Suprapubic skin (tissue), 4 donors: ENCODE measurements at regions not wholly inside any gene's neighbourhood (a gene's known extent, or its start where the extent isn't known, plus 50 kb on each side); places are given as distances from the start of the nearest gene placed in this dataset.

Source experiments
- EP300 ChIP-seq: sonication (generic); formaldehyde crosslinking; IDR thresholded peaks from one replicate; pipeline ENCODE4 v1.6.1; 2017; ENCODE audit warnings: antibody characterized with exemption
- POLR2A ChIP-seq, 2 donors: fragments of 450-650 bp; IDR thresholded peaks; one replicate each; pipeline ENCODE4 v1.6.1; 2017; ENCODE audit warnings: antibody characterized with exemption in 2 of 2, mild to moderate bottlenecking in 2 of 2, moderate library complexity in 2 of 2
- POLR2AphosphoS5 ChIP-seq, 3 donors: sonication (generic); formaldehyde crosslinking; IDR thresholded peaks; one replicate each; pipeline ENCODE4 v1.6.1; 2017; ENCODE audit warnings: antibody characterized with exemption in 3 of 3
- TF ChIP-seq, protein P1 (sequence below), 2 donors: fragments of 200-600 bp in 1 of 2; fragments of 450-650 bp in 1 of 2; sonication (generic) in 1 of 2; IDR thresholded peaks; one replicate each; pipeline ENCODE4 v1.5.1; 2016 to 2019; ENCODE audit warnings: antibody characterized with exemption in 2 of 2, mild to moderate bottlenecking in 1 of 2, moderate library complexity in 1 of 2

DNA sequence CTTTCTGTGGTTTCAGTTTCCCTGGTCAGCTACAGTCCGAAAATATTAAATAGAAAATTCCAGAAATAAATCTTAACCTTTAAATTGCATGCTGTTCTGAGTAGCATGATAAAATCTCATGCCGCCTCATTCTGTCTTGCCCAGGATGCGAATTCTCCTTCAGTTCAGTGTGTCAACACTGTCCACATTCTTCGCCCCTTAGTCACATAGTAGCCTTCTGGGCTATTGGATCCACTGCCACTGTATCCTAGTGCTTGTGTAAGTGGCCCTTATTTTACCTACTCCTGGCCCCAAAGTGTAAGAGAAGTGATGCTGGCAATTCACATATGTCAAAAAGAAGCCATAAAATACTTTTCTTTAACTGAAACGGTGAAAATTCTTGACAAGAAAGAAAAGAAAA lies 129.6 kb downstream of the ZWINT start:
- TF ChIP-seq POLR2AphosphoS5 (IDR thresholded peaks at IDR 0.05): no peak
- TF ChIP-seq, protein P1, sequence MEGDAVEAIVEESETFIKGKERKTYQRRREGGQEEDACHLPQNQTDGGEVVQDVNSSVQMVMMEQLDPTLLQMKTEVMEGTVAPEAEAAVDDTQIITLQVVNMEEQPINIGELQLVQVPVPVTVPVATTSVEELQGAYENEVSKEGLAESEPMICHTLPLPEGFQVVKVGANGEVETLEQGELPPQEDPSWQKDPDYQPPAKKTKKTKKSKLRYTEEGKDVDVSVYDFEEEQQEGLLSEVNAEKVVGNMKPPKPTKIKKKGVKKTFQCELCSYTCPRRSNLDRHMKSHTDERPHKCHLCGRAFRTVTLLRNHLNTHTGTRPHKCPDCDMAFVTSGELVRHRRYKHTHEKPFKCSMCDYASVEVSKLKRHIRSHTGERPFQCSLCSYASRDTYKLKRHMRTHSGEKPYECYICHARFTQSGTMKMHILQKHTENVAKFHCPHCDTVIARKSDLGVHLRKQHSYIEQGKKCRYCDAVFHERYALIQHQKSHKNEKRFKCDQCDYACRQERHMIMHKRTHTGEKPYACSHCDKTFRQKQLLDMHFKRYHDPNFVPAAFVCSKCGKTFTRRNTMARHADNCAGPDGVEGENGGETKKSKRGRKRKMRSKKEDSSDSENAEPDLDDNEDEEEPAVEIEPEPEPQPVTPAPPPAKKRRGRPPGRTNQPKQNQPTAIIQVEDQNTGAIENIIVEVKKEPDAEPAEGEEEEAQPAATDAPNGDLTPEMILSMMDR (IDR thresholded peaks at IDR 0.05): no peak
- no peak for TF ChIP-seq EP300
- no peak for TF ChIP-seq POLR2A (IDR thresholded peaks at IDR 0.05)
